GM12878 (cell line): ENCODE measurements at regions not wholly inside any gene's neighbourhood (a gene's known extent, or its start where the extent isn't known, plus 50 kb on each side); places are given as distances from the start of the nearest gene placed in this dataset.

ENCODE experiments used
- ATAC-seq: fragments of 200-7000 bp; cut with Tn5 transposase; 3 replicates; pipeline ENCODE4 v1.9.1; 2020; ENCODE audit warnings: mild to moderate bottlenecking, moderate library complexity
- BruUV-seq: library from RNA; stranded (reverse); fragments of 400-500 nt; replicated peaks from 2 replicates; lab custom pipeline; 2021; lab: Mats Ljungman, UMichigan
- CTCF ChIA-PET: fragments of 300-600 bp; sonication (Branson Sonifier 250); formaldehyde crosslinking; extraction: SDS; loops from one replicate; lab custom pipeline; 2021; ENCODE audit warnings: inconsistent platforms; lab: Yijun Ruan, JAX
- POLR2A ChIA-PET: fragments of 350-600 bp; formaldehyde crosslinking; extraction: SDS; loops from one replicate; lab custom pipeline; 2021; ENCODE audit warnings: inconsistent platforms; lab: Charles Lee
- RAD21 ChIA-PET: fragments of 300-600 bp; sonication (Branson Sonifier 250); formaldehyde crosslinking; loops from one replicate; lab custom pipeline; 2023; ENCODE audit warnings: antibody characterized with exemption; ENCODE audit not compliant: unreplicated experiment; lab: Charles Lee
- SMC1A ChIA-PET: fragments of 300-600 bp; sonication (Branson Sonifier 250); formaldehyde crosslinking; loops from one replicate; lab custom pipeline; 2023; ENCODE audit not compliant: unreplicated experiment, uncharacterized antibody; lab: Charles Lee
- DNase-seq: peaks from one replicate; pipeline ENCODE4 v3.0.0-alpha.2; 2011; ENCODE audit warnings: low read depth, low spot score
- FAIRE-seq: peaks from 3 replicates; lab custom pipeline; 2011; peaks lifted over from hg19 to GRCh38; lab: Jason Lieb, UNC
- H2AFZ ChIP-seq: 2 replicates; pipeline ENCODE4 v1.6.0; 2011; ENCODE audit warnings: low read depth, low read length, control low read depth; ENCODE audit not compliant: control insufficient read depth
- H3K27ac ChIP-seq: 2 replicates; pipeline ENCODE4 v1.5.1; 2011; ENCODE audit warnings: control low read depth; ENCODE audit not compliant: control insufficient read depth, insufficient read depth
- H3K27me3 ChIP-seq, 2 experiments: replicated peaks in 1 of 2; 2 replicates each; pipeline versions ENCODE4 v1.6.0 to v1.6.1; 2011; ENCODE audit warnings: low read length in 1 of 2; ENCODE audit not compliant: control insufficient read depth in 2 of 2, insufficient read depth in 2 of 2
- H3K36me3 ChIP-seq, 2 experiments: 2 replicates each; pipeline ENCODE4 v1.5.1; 2011; ENCODE audit warnings: low read length in 1 of 2; ENCODE audit not compliant: control insufficient read depth in 2 of 2, insufficient read depth in 2 of 2
- H3K4me1 ChIP-seq: 2 replicates; pipeline ENCODE4 v1.6.1; 2011; ENCODE audit warnings: mild to moderate bottlenecking, low read length, moderate library complexity, mixed read lengths; ENCODE audit not compliant: control insufficient read depth, insufficient read depth
- H3K4me2 ChIP-seq: 2 replicates; pipeline ENCODE4 v1.6.0; 2011; ENCODE audit warnings: control low read depth; ENCODE audit not compliant: control insufficient read depth, insufficient read depth
- H3K4me3 ChIP-seq: fragments of 200-600 bp; sonication (generic); 2 replicates; pipeline ENCODE4 v1.5.1; 2016
- H3K79me2 ChIP-seq: 2 replicates; pipeline ENCODE4 v1.6.0; 2011; ENCODE audit warnings: low read length; ENCODE audit not compliant: control insufficient read depth, insufficient read depth
- H3K9ac ChIP-seq: 2 replicates; pipeline ENCODE4 v1.8.0; 2011; ENCODE audit warnings: low read length, control low read depth, mixed read lengths; ENCODE audit not compliant: control insufficient read depth, insufficient read depth
- H3K9me3 ChIP-seq: replicated peaks from 3 replicates; pipeline ENCODE4 v1.5.1; 2011; ENCODE audit warnings: mild to moderate bottlenecking, low read length; ENCODE audit not compliant: control insufficient read depth, insufficient read depth
- H4K20me1 ChIP-seq: 2 replicates; pipeline ENCODE4 v1.6.0; 2011; ENCODE audit not compliant: control insufficient read depth, insufficient read depth
- CEBPB ChIP-seq, 2 experiments: fragments of 150-350 bp in 1 of 2; IDR thresholded peaks; 2 replicates each; pipeline ENCODE4 v1.6.1; 2012 to 2014; ENCODE audit warnings: low read depth in 2 of 2, low read length in 2 of 2, borderline replicate concordance in 1 of 2, inconsistent platforms in 1 of 2
- CHD1 ChIP-seq: IDR thresholded peaks from 2 replicates; pipeline ENCODE4 v1.6.1; 2012; ENCODE audit warnings: low read depth, low read length, improper control_type of control experiment
- EZH2 ChIP-seq: IDR thresholded peaks from 2 replicates; pipeline ENCODE4 v1.6.1; 2012; ENCODE audit warnings: low read depth, mild to moderate bottlenecking, control low read depth, inconsistent platforms, low read length, borderline replicate concordance; ENCODE audit not compliant: control insufficient read depth
- HCFC1 ChIP-seq: fragments of 150-350 bp; IDR thresholded peaks from 2 replicates; pipeline ENCODE4 v1.6.1; 2014; ENCODE audit warnings: low read length
- IKZF2 ChIP-seq, 2 experiments: fragments of 450-650 bp; IDR thresholded peaks; 2 replicates each; pipeline ENCODE4 v1.6.1; 2017; ENCODE audit warnings: mild to moderate bottlenecking in 2 of 2, moderate library complexity in 2 of 2
- MYC ChIP-seq: IDR thresholded peaks from 2 replicates; pipeline ENCODE4 v1.6.1; 2011; ENCODE audit warnings: mild to moderate bottlenecking, low read length, moderate library complexity, inconsistent platforms; ENCODE audit not compliant: insufficient read depth, insufficient replicate concordance, insufficient read length, severe bottlenecking
- NFXL1 ChIP-seq: fragments of 450-650 bp; IDR thresholded peaks from 2 replicates; pipeline ENCODE4 v1.6.1; 2017; ENCODE audit warnings: antibody characterized with exemption, mild to moderate bottlenecking, borderline replicate concordance
- PAX8 ChIP-seq: fragments of 450-650 bp; IDR thresholded peaks from 2 replicates; pipeline ENCODE4 v1.6.1; 2017; ENCODE audit warnings: mild to moderate bottlenecking, moderate library complexity
- PBX3 ChIP-seq: IDR thresholded peaks from 2 replicates; pipeline ENCODE4 v1.6.1; 2011; ENCODE audit warnings: mild to moderate bottlenecking, low read depth, low read length, moderate library complexity; ENCODE audit not compliant: insufficient replicate concordance
- POLR2AphosphoS2 ChIP-seq: IDR thresholded peaks from 2 replicates; pipeline ENCODE4 v1.6.1; 2011; ENCODE audit warnings: low read depth, mild to moderate bottlenecking, low read length, improper control_type of control experiment, moderate library complexity
- SMC3 ChIP-seq: IDR thresholded peaks from 2 replicates; pipeline ENCODE4 v1.6.1; 2011; ENCODE audit warnings: low read length, improper control_type of control experiment, borderline replicate concordance
- ZNF622 ChIP-seq: fragments of 450-650 bp; IDR thresholded peaks from 2 replicates; pipeline ENCODE4 v1.6.1; 2017; ENCODE audit warnings: mild to moderate bottlenecking, inconsistent platforms
- WGBS: methylation state at CpG from one replicate; pipeline ENCODE4 v1.1.6; 2016; ENCODE audit warnings: low lambda C conversion rate; ENCODE audit not compliant: insufficient replicate concordance, insufficient coverage; ENCODE audit errors: missing lambda C conversion rate; 5-methylcytosine and 5-hydroxymethylcytosine counted together
- in situ Hi-C: fragments of 300-500 bp; cut with MboI; formaldehyde crosslinking; loops from 9 replicates; pipeline ENCODE4 v1.14.3; 2018; ENCODE audit warnings: mixed read lengths
- intact Hi-C: fragments of 100-400 bp; cut with micrococcal nuclease; formaldehyde crosslinking; loops from one replicate; pipeline ENCODE4 v1.14.2; 2022; ENCODE audit not compliant: unreplicated experiment
- TF ChIP-seq, protein P1 (sequence below): IDR thresholded peaks from 2 replicates; pipeline ENCODE4 v1.6.1; 2012; ENCODE audit warnings: low read depth, low read length, improper control_type of control experiment
- TF ChIP-seq, protein P2 (sequence below): fragments of 450-650 bp; IDR thresholded peaks from 2 replicates; pipeline ENCODE4 v1.6.1; 2017; ENCODE audit warnings: borderline replicate concordance
- TF ChIP-seq, protein P3 (sequence below): fragments of 450-650 bp; IDR thresholded peaks from 2 replicates; pipeline ENCODE4 v1.6.1; 2017; ENCODE audit warnings: mild to moderate bottlenecking, moderate library complexity
- TF ChIP-seq, protein P4 (sequence below): IDR thresholded peaks from 2 replicates; pipeline ENCODE4 v1.6.1; 2011; ENCODE audit warnings: low read depth, low read length, improper control_type of control experiment, borderline replicate concordance

DNA sequence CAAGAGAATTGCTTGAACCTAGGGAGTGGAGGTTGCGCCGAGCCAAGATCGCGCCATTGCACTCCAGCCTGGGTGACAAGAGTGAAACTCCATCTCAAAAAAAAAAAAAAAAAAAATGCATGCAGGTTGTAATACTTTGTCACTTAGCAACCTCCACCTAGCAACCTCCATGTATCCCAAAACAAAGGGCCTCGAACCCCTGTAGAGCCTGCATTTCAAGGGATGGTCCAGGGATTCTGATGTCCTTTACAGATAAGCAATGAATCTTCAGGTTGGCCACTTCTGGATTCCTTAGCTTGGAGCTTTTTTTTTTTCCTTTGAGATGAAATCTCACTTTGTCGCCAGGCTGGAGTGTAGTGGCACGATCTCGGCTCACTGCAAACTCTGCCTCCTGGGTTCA is 1211.0 kb downstream of the TYW1 start:
- no peak overlapping the region for H2AFZ ChIP-seq
- no peaks in the 10 kb centered on the region for H3K79me2 ChIP-seq
- H3K27ac ChIP-seq: no peak overlapping the region
- H3K36me3 ChIP-seq: no peaks in the 10 kb centered on the region
- H3K9me3 ChIP-seq: no peaks in the 10 kb centered on the region; the same call in 2 of the 3 replicates
- H3K4me1 ChIP-seq: no peaks in the 10 kb centered on the region
- SMC1A ChIA-PET: interaction anchor here (0.6 kb wide), 1 partner anchor 813 kb away, joined by 3 read pairs; no protein-coding TSS in a partner anchor
- POLR2A ChIA-PET: no interaction called here
- H4K20me1 ChIP-seq: no peaks in the 10 kb centered on the region
- intact Hi-C loops (no loop called here), in situ Hi-C loops (no loop called here)
- H3K9ac ChIP-seq: no peak overlapping the region
- DNase-seq: no peak
- no peaks in the 10 kb centered on the region for H3K27me3 ChIP-seq
- 55% methylated on average over 8 of the region's 8 CpGs for WGBS
- CTCF ChIA-PET: no interaction called here
- no peak overlapping the region for H3K4me3 ChIP-seq
- no TSS peak for BruUV-seq
- RAD21 ChIA-PET: no interaction called here
- no peak for ATAC-seq
- no peak for FAIRE-seq
- H3K4me2 ChIP-seq: no peak overlapping the region
- TF ChIP-seq, protein P1, sequence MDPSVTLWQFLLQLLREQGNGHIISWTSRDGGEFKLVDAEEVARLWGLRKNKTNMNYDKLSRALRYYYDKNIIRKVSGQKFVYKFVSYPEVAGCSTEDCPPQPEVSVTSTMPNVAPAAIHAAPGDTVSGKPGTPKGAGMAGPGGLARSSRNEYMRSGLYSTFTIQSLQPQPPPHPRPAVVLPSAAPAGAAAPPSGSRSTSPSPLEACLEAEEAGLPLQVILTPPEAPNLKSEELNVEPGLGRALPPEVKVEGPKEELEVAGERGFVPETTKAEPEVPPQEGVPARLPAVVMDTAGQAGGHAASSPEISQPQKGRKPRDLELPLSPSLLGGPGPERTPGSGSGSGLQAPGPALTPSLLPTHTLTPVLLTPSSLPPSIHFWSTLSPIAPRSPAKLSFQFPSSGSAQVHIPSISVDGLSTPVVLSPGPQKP: no peak
- TF ChIP-seq EZH2: no peak
- TF ChIP-seq MYC: no peak
- TF ChIP-seq SMC3: no peak
- TF ChIP-seq PBX3: no peak
- TF ChIP-seq, protein P2, sequence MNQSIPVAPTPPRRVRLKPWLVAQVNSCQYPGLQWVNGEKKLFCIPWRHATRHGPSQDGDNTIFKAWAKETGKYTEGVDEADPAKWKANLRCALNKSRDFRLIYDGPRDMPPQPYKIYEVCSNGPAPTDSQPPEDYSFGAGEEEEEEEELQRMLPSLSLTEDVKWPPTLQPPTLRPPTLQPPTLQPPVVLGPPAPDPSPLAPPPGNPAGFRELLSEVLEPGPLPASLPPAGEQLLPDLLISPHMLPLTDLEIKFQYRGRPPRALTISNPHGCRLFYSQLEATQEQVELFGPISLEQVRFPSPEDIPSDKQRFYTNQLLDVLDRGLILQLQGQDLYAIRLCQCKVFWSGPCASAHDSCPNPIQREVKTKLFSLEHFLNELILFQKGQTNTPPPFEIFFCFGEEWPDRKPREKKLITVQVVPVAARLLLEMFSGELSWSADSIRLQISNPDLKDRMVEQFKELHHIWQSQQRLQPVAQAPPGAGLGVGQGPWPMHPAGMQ: no peak
- TF ChIP-seq ZNF622: no peak
- no peak for TF ChIP-seq HCFC1
- TF ChIP-seq, protein P3, sequence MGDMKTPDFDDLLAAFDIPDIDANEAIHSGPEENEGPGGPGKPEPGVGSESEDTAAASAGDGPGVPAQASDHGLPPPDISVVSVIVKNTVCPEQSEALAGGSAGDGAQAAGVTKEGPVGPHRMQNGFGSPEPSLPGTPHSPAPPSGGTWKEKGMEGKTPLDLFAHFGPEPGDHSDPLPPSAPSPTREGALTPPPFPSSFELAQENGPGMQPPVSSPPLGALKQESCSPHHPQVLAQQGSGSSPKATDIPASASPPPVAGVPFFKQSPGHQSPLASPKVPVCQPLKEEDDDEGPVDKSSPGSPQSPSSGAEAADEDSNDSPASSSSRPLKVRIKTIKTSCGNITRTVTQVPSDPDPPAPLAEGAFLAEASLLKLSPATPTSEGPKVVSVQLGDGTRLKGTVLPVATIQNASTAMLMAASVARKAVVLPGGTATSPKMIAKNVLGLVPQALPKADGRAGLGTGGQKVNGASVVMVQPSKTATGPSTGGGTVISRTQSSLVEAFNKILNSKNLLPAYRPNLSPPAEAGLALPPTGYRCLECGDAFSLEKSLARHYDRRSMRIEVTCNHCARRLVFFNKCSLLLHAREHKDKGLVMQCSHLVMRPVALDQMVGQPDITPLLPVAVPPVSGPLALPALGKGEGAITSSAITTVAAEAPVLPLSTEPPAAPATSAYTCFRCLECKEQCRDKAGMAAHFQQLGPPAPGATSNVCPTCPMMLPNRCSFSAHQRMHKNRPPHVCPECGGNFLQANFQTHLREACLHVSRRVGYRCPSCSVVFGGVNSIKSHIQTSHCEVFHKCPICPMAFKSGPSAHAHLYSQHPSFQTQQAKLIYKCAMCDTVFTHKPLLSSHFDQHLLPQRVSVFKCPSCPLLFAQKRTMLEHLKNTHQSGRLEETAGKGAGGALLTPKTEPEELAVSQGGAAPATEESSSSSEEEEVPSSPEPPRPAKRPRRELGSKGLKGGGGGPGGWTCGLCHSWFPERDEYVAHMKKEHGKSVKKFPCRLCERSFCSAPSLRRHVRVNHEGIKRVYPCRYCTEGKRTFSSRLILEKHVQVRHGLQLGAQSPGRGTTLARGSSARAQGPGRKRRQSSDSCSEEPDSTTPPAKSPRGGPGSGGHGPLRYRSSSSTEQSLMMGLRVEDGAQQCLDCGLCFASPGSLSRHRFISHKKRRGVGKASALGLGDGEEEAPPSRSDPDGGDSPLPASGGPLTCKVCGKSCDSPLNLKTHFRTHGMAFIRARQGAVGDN: no peak
- TF ChIP-seq, protein P4, sequence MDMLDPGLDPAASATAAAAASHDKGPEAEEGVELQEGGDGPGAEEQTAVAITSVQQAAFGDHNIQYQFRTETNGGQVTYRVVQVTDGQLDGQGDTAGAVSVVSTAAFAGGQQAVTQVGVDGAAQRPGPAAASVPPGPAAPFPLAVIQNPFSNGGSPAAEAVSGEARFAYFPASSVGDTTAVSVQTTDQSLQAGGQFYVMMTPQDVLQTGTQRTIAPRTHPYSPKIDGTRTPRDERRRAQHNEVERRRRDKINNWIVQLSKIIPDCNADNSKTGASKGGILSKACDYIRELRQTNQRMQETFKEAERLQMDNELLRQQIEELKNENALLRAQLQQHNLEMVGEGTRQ: no peak
- TF ChIP-seq POLR2AphosphoS2: no peak
- no peak for TF ChIP-seq NFXL1
- no peak for TF ChIP-seq PAX8
- TF ChIP-seq IKZF2 (IDR thresholded peaks at IDR 0.05): no peak
- no peak for TF ChIP-seq CHD1
- TF ChIP-seq CEBPB (IDR thresholded peaks at IDR 0.05; ENCODE audit: borderline replicate concordance in 1 of 2, low read depth in 2 of 2, low read length in 2 of 2): no peak
